CD1c-positive myeloid dendritic cell (primary cell): ENCODE measurements at regions not wholly inside any gene's neighbourhood (a gene's known extent, or its start where the extent isn't known, plus 50 kb on each side); places are given as distances from the start of the nearest gene placed in this dataset.
A peak's percentile ranks its signal among the peaks of the same experiment; 100 is the strongest.

Experiments
- DNase-seq: peaks from one replicate; pipeline ENCODE4 v3.0.0-alpha.2; 2016; ENCODE audit errors: extremely low spot score

DNA sequence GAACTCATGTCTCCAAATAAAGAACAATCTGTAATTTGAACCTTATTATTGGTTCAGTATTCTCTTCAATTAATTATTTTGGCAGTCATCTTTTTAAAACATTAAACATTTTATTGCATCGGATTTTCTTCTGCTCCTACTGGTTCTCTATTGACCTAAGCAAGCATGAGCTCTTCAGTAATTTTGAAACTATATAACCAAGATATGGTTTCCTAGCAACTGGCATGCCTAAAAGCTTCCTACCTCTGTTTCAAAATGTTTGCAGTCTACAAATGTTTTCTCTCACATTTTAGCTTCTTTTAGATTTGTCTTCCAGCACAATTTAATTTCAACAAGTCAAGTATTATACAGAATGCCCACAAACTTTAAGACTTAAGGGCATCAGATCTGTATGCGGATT, 371.3 kb downstream of the GPM6A start:
- DNase-seq = no peak

DNA sequence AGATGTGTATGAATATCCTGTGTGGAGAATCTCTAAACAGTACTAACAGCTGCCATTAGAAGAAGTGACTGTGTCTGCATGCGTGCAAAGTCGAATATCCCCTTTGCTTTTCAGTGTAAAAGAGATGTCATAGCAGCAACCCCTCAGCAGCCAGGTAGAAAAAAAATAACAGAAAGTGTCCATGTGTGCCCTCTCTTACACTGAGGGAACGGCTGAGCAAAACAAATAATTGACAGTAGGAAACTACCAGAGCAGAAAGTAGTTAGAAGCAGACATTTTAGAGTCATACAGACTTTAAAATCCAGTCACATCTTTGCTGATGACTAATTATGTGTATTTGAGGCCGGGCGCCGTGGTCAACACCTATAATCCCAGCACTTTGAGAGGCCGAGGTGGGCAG, 370.8 kb downstream of the GPM6A start:
- DNase-seq = no peak

- DNase-seq = no peak
These were observed 368.5 kb downstream of the GPM6A start for GRCh38 chr4:175443547-175443946.

DNA sequence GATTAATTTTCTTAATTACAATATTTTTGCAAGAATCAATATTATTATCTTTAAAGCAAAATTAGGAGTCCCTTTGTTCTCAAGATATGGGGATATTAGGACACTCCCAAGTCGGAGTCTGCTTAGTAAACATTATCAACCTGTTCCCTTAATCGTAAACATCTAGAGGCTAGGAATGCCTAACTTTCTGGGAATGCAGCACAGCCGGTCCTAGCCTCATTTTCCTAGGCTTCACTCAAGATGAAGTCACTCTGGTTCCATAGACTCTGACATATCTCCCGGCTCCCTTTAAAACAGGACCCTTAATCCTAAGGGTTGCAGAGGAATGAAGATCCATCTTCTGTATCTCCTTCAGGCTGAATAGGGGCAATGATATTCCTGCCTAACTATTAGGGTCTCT, 367.6 kb downstream of the GPM6A start:
- DNase-seq = no peak

DNA sequence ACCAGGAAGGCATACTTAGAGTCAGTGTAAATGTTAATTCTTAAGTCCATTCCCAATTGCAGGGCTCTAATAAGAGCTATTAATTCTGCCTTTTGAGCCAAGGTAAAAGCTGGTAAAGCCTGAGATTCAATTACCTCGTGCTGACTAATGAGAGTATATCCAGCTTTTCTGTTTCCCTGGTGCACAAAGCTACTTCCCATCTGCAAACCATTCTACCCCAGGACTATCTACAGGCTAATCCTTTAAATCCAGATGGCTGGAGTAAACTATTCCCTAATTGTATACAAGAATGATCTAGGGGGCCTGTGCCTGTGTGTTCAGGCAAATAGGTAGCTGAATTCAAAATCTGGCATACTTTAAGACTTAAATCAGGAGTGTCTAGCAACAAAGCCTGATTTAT, 365.0 kb downstream of the GPM6A start:
- DNase-seq = no peak

DNA sequence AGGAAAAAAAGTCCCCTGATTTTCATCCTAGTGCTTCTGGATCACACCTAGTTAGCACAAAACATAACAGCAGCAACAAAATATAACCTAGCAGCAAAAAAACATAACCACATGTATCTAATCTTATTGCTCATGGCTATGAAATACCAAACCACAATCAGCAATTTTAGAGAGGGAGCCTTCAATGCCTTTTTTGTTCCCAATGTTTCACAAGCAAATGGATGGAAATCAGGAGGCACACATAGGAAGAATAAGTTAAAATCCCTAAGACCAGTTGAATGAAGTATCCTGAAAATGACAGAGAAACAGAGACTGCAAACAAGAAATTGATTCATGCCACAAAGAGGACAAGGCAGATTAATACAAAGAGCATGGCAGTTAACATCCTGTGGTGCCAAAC, 361.6 kb downstream of the GPM6A start:
- DNase-seq = no peak

DNA sequence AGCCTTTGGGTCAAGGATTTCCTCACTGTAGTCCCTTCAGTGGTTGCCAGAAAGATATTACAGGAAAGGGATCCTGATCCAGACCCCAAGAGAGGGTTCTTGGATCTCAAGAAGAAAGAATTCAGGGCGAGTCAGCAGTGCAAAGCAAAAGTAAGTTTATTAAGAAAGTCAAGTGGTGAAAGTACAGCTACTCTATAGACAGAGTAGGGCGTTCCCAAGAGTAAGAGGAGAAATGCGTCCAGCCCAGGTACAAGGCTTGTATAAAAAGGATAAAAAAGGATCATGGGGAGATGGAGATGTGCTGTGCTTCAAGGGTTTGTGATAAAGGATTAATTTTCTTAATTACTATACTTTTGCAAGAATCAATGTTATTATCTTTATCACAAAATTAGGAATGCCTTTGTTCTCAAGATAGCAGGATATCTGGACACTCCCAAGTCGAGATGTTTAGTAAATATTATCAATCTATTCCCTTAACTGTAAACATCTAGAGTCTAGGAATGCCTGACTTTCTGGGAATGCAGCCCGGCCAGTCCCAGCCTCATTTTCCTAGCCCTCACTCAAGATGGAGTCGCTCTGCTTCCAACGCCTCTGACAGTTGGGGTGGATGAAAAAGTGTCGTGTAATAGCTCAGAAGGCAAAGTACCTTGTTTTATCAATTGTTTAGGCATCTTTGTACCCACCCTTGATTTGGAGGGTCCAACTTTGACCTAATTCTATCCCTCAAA, 360.7 kb downstream of the GPM6A start:
- DNase-seq = no peak

- DNase-seq = no peak
These were observed 358.6 kb downstream of the GPM6A start for GRCh38 chr4:175453456-175453855.

DNA sequence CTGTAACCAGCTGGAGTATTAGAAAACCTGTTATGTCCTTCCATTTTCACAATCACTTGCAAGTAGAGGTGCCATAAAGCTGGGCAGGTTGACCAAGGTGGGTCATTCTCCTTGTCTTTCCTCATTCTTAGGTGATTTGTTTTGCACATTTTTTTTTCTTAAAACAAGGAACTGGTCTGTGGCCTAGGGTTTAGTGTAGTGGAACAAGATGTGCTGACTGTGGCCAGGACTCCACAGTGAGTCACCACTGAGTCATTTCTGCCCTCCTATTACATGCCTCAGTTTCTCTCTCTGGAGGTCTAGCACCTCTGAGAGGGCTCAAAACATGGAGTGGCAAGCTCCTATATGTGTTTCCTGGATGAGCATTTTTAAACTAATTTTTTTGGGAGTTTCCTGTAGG, 355.9 kb downstream of the GPM6A start:
- DNase-seq = no peak

DNA sequence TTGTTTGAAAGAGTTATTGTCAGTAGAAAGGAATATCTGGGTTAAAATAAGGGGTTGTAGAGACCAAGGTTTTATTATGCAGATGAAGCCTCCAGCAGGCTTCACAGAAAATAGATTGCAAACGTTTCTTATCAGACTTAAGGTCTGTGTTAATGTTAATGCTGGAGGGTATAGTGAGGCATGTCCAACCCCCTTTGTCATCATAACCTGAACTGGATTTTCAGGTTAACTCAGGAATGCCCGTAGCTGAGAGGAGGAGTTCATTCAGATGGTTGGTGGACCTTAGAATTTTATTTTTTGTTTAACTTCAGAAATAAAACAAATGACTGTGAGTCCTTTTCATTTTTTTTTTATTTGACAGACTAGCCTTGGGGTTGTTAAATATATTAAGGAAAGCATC, 354.1 kb downstream of the GPM6A start:
- no peak for DNase-seq

DNA sequence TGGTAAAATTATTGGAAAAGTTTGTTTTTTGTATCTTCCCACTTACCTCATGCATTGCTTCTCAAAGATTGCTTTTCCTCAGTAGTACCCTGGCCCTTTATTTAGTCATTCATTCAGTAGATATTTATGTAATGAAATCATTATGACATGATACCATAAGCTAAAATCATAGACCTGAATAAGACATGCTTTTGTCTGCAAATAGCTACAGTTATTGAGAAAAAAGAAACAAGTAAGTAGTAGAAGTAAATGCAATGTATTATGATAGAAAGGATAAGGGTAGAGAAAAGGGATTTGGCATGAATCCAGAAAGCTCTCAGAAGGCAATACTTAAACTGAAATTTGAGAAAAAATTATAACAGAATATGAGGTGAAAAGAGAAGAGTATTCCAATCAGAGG, 352.5 kb downstream of the GPM6A start:
- no peak for DNase-seq

DNA sequence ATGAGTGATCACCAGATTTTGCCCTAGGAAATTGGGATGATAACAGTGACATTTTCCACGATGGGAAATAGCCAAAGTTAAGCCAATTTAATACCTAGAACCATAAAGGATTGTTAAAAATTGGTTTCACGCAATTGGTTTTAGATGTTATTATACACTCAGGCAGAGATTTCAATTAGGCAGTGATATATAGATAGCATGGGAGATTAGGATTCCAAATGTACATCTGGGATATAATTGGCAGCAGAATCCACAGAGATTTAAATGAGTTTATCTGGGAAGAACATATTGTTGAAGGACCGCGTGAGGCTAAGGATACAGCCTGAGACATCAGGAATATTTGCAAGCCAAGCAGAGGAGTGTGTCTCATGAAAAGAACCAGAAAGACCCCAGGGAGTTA, 351.6 kb downstream of the GPM6A start:
- DNase-seq = no peak

DNA sequence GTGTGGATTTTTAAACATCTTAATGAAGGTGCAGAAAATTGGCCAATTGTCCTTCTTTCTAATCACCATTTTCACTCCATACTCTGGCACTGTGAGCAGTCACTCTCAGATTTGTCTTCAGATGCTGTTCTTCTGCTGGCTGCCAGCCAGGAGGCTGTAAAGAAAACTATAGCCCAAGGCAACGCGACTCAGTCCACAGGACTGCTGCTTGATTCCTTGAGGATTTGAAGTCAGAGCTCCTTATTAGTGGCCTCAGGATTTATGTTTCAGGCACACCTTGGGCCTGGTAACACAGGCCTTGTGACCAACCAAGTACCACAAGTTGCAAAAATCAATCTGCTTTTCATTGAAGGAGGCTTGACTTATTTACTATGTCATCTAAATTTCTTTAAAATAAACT, 342.6 kb downstream of the GPM6A start:
- DNase-seq = no peak

DNA sequence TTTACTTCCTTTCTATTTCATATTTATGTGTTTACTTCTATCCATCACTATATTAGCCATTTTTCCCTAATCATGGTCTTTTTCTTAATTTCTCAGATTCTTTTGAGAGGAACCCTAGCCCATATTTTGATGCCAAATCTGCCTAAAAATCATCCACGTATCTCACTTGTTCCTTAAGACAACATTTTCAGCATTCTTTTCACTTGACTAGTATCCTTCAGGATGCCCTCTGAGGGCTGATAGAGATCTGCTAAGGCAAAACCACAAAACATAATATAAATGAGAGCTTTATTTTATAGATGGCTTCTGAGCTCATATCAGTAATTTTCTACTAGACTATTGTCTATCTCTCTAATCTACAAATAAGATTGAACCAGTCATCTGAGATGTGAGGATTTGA, 341.9 kb downstream of the GPM6A start:
- no peak for DNase-seq

DNA sequence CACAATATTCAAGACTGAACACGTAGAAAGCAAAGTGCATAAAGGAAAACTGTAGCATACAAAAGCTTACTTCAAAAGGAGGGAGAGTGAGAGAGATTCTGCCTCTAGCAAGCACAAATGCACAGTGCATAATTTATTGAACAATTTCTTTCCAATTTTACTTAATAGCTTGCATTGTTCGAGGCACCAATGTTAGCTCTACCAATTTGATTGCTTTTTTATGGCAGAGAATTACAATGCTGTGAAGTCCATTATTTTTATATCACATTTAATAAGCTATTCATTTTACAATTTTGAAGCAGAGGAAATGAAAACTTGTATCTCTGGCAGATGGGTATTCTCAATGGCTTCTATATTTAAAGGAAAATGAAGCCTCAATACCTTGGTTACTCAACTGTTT, 331.7 kb downstream of the GPM6A start:
- no peak for DNase-seq

GRCh38 chr4:175499735-175500352, 312.2 kb downstream of the GPM6A start:
- DNase-seq = no peak

DNA sequence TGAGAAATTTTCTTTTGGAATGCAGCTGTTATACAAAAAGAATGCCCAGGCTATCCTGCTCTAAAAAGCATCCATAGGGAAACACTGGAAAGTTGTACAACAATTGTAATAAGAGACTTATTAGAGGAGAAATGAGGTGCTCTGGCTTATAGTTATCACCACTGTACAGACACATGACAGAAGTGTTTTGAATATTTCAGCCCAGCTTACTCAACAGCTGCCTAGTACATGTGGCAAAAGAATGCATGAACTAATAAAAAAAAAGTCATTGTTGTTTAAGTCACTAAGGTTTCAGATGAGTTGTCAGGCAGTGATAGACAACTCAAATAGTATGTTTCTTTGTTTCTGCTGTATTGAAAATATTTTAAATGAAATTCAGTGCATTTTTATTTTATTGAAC, 307.7 kb downstream of the GPM6A start:
- DNase-seq = no peak

DNA sequence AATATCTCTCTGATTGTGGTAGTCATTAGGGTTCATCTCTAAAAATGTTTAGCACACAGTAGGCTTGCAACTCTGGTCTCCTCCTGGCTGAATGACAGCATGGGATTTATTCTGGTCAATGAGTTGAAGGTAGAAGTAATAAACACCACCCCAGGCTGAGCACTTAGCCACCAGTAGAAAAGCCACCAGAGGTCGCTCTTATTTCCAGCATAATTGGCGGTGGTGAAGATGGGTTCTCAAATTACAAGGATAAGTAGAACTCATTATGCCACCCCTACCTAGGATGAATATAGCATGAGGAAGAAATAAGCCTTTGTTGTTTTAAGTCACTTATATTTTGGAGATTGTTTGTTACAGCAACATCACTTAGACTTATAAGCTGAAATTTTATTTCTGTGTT, 302.7 kb downstream of the GPM6A start:
- no peak for DNase-seq

DNA sequence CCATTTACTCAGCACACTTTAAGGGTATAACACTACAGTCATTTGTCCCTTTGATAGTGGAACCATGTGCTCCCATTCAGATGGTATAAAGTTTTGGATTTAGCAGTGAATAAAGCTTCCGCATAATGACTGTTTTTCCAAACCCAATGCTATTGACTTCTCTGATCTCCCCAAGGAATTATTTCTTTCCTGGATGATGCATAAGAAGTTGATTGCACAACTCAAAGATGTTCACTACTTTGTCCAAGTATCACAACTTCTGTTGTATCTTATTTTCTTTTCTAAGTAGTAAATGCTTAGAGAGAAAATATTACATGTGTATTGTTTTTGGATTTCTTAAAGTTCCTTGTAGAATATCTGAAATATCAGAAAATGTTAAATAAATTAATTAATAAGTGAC, 300.2 kb downstream of the GPM6A start:
- no peak for DNase-seq

DNA sequence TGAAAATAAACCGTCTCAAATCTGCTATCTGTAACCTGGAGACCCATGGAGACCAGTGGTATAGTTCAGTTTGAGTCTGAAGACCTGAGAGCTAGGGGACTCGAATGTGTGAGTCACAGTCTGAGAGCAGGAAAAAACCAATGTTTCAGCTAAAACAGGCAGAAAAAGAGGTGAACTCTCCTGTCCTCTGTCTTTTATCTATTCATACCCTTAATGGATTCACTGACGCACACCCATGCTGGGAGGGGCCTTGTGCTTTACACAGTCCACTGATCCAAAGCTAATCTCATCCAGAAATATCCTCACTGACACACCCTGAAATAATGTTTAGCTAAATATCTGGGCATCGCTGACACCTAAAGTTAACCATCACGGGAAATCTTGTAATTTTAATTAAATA, 297.9 kb downstream of the GPM6A start:
- no peak for DNase-seq

- DNase-seq = no peak
These were observed 281.4 kb downstream of the GPM6A start for GRCh38 chr4:175530655-175531054.

GRCh38 chr4:175531405-175532091, 280.5 kb downstream of the GPM6A start:
- no peak for DNase-seq

- DNase-seq = peak; percentile 15
These were observed 275.1 kb downstream of the GPM6A start for GRCh38 chr4:175536852-175537453.
